ENCODE measurements at regions not wholly inside any gene's neighbourhood (a gene's known extent, or its start where the extent isn't known, plus 50 kb on each side); places are given as distances from the start of the nearest gene placed in this dataset.
"Not testable (repeated sequence)": the region's sequence is repeated elsewhere in the genome, so short reads cannot be mapped to it uniquely, and the experiment has no call there.

DNA sequence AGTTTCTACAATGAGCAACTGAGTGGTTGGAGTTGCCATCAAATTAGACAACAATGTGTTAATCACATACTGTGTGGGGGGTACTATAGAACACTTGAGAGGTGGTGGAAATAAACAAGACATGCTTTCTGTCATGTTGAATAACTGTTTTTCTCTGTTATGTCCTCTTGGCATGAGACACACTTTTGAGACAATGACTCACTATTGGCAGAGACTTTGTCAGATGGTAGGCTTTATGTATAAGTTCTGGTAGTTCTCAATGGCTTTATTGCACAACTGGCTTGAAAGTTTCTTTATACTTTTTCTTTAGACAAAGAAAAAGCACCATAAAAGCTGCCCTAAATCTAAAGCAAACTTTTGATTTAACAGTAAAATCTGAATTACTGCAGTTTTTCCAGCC is 578.7 kb downstream of the ADCYAP1 start:
- no peak for DNase-seq (ENCODE audit: low read depth in 3 of 3)

DNA sequence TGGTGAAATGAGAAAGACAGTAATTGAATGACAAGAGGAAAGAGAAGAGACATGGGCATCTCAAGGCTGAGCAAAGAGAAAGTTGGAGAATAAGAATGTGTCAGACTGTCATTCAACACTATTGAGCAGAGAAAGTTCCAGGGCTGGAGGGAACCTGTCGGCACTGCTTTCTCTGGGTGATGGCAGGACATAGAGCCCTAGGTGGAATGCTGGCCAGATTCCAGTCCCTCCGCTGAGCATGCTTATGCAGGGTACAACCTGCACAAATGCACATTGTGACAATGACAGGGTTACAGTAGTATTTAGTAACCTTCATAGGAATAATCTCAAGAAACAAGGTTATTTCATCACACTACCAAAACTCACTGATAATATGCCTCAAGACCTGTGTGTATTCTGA is 582.8 kb downstream of the ADCYAP1 start:
- no peak for DNase-seq (ENCODE audit: low read depth in 3 of 3)

DNA sequence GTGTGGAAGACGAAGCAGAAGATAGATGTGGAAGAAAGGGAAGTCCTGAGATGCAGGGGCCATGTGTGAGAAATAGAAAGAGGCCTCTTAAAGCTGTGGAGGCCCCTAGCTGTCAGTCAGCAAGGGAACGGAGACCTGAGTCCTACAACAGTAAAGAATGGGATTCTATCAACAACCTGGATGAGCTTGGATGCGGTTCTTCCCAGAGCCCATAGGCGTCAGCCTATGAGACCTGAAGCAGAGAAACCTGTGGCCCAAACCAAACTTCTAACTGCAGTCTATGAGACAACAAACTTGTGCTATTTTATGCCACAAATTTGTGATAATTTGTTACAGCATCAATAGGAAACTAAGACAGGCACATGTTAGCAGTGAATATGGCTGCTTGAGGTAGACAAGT is 583.7 kb downstream of the ADCYAP1 start:
- DNase-seq (ENCODE audit: low read depth in 3 of 3): no peak

DNA sequence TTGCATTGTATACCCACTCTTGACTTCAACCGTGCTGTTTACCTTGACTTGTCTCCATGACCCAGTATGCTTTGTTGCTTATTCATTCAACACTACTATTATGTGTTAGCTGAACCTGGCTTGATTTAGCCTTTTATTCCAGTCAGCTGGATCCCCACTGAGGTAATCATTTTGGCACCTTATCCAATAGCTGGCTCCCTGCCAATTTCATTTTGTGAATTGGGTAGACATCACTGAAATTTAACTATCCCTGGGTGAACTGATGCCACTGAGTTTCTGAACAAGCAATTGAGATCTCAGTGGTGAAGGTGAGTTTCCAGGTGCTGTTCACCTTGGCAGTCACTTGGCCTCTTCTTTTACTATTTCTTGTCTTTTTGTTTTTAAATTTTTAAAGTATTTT is 584.3 kb downstream of the ADCYAP1 start:
- no peak for DNase-seq (ENCODE audit: low read depth in 3 of 3)

DNA sequence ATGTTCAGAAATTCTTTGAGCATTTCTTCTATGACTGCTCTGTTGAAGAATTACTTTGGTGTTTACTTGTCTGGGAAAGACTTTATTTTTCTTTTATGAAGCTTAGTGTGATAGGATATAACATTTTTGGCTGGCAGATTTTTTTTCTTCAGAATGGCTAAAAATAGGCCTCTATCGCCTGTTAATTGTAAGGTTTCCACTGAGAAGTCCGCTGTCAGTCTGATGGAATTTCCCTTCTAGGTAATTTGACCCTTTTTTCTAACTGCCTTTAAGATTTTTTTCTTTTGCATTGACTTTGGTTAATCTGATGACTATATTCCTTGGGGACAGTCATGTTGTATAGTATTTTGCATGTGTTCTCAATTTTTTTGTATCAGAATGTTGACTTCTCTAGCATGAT is 590.7 kb downstream of the ADCYAP1 start:
- no peak for DNase-seq (ENCODE audit: low read depth in 3 of 3)

DNA sequence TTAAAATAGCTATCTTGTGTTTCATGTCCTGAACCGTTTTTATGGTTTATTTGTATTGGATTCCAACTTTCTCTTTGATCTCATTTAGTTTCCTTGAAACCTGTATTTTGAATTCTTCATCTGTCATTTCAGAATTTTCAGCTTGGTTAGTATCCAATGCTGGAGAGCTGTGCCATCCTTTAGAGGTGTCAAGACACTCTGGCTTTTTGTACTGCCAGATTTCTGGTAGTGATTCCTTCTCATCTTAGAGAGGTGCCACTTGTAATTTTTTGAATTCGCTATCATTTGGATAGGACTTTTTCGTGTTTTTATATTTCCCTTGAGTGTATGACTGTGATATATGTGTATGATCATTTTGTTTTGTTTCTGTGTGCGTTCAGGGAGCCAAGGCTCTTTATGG is 591.4 kb downstream of the ADCYAP1 start:
- no peak for DNase-seq (ENCODE audit: low read depth in 3 of 3)

DNA sequence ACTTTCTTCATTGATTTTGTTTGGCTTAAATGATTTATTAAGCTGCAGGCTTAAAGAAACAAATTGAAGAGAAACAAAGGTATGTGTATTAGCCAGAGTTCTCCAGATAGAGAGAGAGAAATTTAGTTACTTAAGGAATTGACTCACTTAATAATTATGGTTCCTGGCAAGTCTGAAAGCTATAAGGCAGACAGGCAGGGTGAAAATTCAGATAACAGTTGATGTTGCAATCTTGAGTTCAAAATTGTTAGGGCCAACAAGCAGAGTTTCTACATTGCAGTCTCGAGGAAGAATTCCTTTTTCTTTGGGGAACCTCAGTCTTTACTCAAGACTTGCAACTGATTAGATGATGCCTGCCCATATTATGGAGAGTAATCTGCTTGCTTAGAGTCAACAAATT is 593.5 kb downstream of the ADCYAP1 start:
- DNase-seq (ENCODE audit: low read depth in 3 of 3): no peak

DNA sequence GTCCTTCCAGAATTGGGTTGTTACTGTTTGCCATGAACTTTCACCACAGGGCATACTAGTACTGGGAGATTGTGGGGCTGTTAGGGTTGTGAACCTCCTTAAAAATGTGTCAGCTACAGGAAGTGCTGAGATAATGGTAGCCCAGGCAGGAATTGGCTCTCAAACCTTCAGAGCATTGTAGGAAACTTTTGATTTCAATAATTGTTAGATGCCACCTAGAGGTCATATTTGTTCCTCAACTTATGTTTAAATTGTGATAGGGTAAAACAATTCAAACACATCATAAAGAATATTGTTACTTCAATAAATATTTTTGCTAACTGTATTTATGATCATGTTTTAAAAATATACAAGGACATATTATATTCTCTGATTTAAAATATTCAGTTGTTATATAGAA is 594.6 kb downstream of the ADCYAP1 start:
- DNase-seq (ENCODE audit: low read depth in 3 of 3): no peak

DNA sequence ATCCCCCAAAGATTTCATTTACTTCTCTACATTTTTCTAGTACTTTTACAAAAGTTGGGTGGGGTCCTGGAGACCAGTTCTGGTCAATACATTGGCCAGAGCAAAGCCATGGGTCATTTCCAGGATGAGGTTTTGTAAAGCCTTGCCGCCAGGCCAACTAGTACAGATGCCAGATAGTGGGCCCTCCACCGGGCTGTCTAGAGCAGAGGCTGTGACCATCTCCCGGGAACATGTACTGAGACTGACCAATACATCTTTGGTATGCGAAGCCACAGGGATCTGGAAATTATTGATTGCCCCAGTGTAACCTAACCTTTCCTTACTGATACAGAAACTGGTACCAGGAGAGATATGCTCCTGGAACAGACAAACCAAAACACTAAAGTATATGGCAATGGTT is 599.2 kb downstream of the ADCYAP1 start:
- no peak for DNase-seq (ENCODE audit: low read depth in 3 of 3)

DNA sequence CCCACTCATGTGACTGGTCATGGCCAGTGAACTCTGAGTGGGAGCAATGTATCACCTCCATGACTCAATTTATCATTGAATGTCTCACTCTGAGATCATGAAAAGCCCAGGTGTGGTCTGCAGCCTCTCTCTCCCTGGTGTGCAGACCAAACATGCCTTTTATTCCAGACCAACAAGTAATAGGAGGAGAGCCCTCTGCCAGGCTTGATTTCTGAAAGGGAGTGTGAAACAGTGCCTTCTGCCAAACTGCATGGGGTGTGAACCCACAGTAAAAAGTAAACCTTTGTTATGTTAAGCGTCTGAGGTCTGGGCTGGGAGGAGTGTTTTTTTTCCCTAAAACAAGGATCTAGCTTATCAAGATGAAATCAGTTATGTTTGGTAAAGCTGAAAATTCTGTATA is 601.2 kb downstream of the ADCYAP1 start:
- DNase-seq (ENCODE audit: low read depth in 3 of 3): no peak

DNA sequence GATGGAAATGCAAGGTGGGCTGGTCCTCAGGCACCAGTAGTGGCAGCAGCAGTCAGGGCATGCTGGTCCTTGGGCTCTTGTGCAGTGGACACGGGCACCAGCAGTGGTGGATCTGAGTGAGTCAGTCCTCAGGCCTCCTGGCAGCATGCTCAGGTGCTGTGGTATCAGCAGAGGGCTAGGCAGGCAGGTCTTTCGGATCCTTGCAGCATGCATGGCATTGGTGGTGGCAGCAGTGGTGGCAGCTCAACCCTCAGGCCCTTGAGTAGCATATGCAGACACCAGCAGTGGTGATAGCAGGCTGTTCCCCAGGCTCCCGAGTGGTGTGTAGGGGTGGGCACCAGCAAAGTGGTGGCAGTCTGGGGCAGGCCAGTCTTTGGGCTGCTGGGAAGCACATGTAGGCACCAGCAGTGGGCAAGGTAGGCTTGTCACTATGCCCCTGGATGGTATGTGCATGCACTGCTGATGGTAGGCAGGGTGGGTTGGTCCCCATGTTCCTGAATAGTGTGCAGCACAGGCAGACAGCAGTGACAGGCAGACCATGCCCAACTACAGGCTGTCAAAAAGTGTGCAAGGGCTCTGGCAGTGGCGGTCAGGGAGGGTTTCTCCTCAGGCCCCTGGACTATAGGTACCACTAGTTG is 606.0 kb downstream of the ADCYAP1 start:
- DNase-seq (ENCODE audit: low read depth in 3 of 3): no peak

DNA sequence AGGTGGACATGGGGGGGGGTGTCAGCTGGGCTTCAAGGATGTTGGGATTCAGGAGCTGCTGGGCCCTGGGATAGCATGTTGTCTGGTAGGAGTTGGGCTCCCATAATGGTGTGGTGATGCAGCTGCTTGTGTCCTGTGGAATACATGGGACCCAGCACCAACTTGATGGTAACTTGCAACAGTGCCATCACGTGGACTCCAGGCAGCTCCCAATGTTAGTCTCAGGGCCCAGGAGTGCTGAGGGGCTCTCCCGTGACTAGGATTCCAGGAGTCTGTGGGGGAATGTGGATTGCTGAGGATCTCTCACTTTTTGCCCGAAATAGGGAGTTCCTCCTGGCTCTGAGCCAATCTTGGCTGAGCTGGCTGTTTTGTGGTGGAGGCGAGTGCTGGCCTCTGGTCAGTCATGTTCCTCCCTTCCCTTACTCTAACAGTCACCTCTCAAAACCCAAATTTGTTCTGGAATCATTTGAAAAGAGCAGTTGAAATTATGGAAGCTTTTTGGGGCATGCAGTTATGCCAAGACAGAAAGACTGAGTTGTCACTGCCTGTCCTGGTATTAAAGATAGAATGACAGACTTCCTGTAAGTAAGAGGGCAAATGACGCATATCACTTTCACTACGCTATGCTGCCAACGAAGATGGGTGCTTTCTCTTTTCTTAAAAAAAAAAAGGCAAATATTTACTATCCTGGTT is 607.1 kb downstream of the ADCYAP1 start:
- no peak for DNase-seq (ENCODE audit: low read depth in 3 of 3)

DNA sequence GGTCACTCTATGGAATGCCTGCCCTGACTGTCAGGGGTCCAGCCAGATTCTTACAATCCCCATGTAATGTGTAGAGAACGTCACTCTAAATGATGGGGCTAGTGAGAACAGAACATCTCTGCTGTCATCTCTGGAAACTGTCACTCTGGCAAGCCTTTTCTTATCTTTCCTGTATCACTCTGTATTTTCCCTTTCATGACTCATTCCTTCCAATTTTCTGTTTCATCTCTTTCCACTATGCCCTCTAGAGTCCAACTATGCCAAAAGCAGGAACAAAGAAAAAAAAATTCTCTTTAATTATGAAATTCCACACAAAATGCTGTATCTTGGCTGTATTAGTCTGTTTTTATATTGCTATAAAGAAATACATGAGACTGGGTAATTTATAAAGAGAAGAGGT is 608.8 kb downstream of the ADCYAP1 start:
- no peak for DNase-seq (ENCODE audit: low read depth in 3 of 3)

DNA sequence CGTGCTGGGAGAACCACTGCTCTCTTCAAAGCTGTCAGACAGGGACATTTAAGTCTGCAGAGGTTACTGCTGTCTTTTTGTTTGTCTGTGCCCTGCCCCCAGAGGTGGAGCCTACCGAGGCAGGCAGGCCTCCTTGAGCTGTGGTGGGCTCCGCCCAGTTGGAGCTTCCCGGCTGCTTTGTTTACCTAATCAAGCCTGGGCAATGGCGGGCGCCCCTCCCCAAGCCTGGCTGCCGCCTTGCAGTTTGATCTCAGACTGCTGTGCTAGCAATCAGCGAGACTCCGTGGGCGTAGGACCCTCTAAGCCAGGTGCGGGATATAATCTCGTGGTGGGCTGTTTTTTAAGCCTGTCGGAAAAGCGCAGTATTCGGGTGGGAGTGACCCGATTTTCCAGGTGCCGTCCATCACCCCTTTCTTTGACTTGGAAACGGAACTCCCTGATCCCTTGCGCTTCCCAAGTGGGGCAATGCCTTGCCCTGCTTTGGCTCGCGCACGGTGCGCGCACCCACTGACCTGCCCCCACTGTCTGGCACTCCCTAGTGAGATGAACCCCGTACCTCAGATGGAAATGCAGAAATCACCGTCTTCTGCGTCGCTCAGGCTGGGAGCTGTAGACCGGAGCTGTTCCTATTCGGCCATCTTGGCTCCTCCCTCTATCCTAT is 617.0 kb downstream of the ADCYAP1 start:
- DNase-seq (ENCODE audit: low read depth in 3 of 3): not testable (repeated sequence)

DNA sequence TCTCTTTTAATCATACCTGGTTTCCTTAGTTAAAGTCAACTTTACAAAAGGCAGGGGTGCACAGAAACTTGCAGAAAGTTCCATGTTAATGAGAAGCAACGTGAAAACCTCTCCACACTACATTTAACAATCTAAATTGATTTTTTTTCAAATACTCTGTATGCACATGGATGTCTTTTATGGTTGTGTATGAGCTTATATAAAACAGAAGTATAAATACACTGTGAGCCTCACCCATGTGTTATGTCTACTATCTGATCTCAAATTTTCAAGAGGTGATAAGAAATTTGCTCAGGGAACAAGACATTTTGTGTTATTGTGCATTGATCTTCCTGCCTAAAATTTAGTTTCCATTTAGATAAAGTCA is 617.6 kb downstream of the ADCYAP1 start:
- no peak for DNase-seq (ENCODE audit: low read depth in 3 of 3)

DNA sequence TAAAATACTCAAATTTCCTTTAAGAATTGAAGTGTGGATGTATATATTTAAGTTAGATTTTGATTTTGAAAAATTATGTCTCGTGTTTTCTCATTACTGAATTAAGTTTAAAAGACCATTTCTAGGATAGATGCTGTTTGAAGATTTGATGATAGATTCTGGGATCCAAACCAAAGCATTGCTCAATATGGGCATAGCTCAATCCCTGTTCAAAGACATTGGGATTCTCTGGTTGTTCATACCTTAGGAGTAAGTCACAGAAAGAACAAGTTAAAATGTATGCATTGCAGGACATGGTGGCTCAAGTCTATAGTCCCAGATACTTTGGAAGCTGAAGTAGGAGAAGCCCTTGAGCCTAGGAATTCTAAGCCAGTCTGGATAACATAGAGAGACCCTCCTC is 622.3 kb downstream of the ADCYAP1 start:
- DNase-seq (ENCODE audit: low read depth in 3 of 3): no peak

DNA sequence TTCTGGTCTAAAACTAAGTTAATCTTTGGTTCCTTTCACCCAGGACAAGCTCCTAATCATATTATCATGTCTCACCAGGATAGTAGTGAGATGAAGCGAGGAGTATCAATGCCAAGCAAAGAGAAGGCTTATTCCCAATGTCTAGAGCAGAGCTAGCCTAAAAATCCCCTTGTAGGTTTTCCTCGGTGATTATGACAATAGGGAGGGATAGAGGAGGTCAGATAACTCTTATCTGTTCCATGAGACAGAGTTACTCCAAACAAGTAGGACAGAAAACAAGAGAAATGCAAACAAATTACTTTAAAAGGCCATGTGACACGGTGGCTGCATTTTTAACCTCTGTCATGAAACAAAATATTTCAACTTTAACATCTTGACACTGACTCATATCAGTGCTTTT is 623.1 kb downstream of the ADCYAP1 start:
- no peak for DNase-seq (ENCODE audit: low read depth in 3 of 3)

DNA sequence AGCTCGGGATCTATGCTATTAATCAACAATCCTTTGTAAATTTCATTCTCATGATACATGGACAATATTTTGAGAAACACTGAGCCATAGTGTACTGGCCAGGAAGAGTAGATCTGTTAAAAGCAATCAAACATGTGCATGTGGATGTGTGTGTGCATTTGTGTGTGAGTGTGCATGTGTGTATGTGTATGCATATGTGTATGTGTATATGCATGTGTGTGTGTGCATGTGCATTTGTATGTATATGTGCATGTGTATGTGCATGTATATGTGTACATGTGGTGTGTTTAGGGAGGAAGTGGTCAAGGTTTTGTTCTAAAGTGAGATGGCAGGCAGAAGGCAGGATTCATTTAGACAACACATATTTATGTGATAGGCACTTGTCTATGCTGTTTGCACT is 623.8 kb downstream of the ADCYAP1 start:
- no peak for DNase-seq (ENCODE audit: low read depth in 3 of 3)

DNA sequence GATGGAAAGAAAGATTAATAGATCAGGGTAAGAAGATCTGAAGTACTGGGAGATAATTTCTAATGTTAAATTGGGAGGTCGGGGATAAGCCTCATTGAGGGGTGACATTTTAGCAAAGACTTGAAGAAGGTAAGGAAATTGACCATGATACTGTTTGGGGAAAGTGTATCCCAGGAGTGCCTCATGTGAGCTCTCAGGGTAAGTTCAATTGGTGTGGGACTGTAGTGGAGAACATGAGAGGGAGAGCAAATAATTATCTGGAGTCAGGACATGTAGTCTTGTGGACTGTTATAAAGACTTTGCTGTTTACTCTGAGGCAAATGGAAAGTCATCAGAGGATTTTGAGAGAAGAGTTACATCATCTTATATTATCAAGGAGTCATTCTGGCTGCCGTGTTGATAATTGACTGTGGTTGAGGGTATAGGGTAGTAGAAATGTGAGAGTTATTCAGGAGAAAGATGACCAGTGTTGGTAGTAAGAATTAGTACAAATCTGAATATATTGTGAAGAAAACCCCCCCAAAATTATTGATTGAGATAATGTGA is 624.4 kb downstream of the ADCYAP1 start:
- no peak for DNase-seq (ENCODE audit: low read depth in 3 of 3)

DNA sequence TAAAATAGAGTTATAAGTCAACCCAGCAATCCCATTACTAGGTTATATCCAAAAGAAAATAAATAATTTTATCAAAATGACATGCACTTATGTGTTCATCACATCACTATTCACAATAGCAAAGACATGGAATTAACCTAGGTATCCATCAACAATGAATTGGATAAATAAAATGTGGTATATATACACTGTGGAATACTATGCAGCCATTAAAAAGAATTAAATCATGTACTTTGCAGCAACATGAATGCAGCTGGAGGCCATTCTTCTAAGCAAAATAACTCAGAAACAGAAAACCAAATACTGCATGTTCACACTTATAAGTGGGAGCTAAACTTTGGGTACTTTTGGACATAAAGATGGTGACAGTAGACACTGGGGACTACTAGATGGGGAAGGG is 626.0 kb downstream of the ADCYAP1 start:
- DNase-seq (ENCODE audit: low read depth in 3 of 3): no peak

DNA sequence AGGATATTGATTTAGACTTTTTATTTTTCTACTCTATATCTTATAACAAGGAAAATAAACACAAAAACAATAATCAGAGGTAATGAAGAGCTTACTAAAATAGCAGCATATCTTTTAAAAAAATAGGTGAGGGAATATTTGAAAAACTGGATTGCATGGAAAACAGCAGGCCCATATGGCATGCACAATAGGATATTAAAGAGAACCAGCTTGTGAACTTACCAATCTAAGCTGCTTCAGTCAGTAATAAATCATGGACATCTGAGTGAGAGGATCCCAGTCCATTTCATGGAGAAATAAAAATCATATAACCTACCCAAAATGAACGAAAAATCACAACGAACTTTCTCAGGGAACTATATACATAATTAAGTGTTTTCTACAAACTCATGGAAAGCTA is 634.6 kb downstream of the ADCYAP1 start:
- DNase-seq (ENCODE audit: low read depth in 3 of 3): no peak

DNA sequence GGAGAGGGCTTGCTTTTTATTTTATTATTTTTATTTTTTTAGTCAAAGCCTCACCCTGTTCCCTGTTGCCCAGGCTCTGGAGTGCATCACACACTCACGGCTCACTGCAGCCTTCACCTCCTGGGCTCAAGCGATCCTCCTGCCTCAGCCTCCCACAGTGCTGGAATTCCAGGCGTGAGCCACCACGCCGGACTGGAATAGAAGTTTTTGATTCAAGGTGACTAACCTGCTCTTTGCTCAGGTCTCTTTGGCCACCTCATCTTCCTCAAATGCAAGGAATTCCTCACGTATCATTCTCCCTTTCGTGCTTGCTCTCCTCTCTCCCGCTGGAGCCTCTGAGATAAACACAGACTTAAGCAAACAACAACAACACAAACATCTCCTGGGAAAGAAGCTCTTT is 636.8 kb downstream of the ADCYAP1 start:
- DNase-seq (ENCODE audit: low read depth in 3 of 3): no peak

DNA sequence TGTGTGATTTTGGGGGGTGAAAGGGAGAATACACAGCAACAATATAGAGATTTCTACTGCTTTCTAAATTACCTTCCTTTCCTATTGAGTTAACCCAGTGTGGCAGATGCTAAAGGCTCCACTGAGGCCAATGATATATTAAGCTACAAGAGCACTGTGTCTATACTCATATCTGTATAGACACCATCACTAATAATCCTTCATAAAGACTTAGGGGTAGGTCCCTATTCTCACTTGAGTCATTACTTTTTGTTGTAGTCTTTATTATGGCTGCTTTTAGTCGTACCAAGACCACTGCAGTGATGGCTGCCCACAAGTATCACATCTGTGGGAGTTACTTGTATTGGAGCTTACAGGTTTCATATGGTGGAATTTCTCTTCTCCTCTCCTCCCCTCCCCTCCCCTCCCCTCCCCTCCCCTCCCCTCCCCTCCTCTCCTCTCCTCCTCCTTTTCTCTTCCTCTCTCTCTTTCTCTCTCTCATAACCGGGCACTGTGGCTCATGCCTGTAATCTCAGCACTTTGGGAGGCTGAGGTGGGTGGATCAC is 637.6 kb downstream of the ADCYAP1 start:
- DNase-seq (ENCODE audit: low read depth in 3 of 3): no peak

Data from stimulated activated CD4-positive, alpha-beta T cell treated with anti-CD3 and anti-CD28 coated beads, TNF-alpha, amount 100 ng/mL, for 4 hours (primary cell).